ENCODE measurements at regions not wholly inside any gene's neighbourhood (a gene's known extent, or its start where the extent isn't known, plus 50 kb on each side); places are given as distances from the start of the nearest gene placed in this dataset.

DNA sequence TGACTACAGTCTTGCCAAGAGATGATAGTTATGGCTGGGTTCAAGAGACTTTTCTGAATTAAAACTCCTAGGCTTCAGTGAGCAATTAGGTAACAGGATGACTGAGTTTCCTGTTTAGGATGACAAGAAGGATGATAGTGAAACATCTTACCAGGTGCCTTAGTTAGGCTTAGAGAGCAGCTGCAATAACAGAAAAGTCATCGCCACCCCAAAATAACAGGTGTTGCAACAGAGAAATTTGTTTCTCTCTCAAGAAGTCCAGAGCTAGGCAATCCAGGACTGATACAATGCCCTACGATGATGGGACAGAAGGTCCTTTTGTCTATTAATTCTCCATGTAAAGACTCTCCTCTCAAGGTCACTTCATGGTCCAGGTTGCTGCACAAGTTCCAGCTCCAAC lies 361.8 kb downstream of the CAAP1 start:
- H3K4me3 ChIP-seq (ENCODE audit: low read depth, low read length): no peak overlapping the region
- in situ Hi-C loops (cut with HindIII; ENCODE audit: low sequenced_read_pairs): no loop called here
- TF ChIP-seq, protein P1, sequence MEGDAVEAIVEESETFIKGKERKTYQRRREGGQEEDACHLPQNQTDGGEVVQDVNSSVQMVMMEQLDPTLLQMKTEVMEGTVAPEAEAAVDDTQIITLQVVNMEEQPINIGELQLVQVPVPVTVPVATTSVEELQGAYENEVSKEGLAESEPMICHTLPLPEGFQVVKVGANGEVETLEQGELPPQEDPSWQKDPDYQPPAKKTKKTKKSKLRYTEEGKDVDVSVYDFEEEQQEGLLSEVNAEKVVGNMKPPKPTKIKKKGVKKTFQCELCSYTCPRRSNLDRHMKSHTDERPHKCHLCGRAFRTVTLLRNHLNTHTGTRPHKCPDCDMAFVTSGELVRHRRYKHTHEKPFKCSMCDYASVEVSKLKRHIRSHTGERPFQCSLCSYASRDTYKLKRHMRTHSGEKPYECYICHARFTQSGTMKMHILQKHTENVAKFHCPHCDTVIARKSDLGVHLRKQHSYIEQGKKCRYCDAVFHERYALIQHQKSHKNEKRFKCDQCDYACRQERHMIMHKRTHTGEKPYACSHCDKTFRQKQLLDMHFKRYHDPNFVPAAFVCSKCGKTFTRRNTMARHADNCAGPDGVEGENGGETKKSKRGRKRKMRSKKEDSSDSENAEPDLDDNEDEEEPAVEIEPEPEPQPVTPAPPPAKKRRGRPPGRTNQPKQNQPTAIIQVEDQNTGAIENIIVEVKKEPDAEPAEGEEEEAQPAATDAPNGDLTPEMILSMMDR (IDR thresholded peaks at IDR 0.05; ENCODE audit: low read depth, low read length): no peak
- DNase-seq (ENCODE audit: low read depth, low spot score): no peak

DNA sequence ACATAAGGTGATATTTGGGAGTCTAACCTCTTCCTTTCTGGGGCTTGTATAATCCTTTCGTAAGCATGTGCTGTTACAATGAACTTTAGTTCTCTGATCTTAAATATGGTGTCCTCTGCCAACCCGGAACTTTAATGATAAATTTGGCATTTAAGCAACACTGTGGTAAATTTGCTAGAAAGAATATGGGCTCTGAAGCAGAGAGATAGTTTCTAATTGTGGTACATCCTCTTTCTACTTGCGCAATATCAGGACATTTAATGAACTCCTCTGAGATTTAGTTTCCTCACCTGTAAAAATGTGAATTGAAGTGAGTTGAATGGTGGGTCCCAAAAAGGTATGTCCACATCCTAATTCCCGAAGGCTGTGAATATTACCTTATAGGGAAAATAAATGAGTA lies 364.7 kb downstream of the CAAP1 start:
- in situ Hi-C loops (cut with HindIII; ENCODE audit: low sequenced_read_pairs): no loop called here
- TF ChIP-seq, protein P1 (IDR thresholded peaks at IDR 0.05; ENCODE audit: low read depth, low read length): no peak
- DNase-seq (ENCODE audit: low read depth, low spot score): no peak
- no peak overlapping the region for H3K4me3 ChIP-seq (ENCODE audit: low read depth, low read length)

DNA sequence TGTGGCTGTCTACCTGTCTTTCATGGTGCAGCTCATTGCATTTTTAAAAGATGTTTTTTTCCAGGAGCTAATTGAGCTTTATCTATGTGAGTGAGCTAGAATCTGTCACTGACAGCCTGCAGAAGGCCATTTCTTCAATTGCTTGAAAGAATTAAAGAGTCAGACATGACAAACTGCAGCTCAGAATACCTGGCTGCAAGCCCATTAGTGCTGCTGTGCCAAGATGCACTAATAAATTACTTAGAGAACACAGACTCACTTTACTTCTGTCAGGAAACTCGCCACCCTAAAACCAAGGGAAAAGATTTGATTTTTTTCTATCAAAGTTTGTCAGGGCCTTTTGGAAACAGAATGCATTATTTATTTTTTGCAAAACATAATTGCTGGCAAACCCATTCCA lies 368.3 kb downstream of the CAAP1 start:
- in situ Hi-C loops (cut with HindIII; ENCODE audit: low sequenced_read_pairs): no loop called here
- DNase-seq (ENCODE audit: low read depth, low spot score): no peak
- no peak overlapping the region for H3K4me3 ChIP-seq (ENCODE audit: low read depth, low read length)
- TF ChIP-seq, protein P1 (IDR thresholded peaks at IDR 0.05; ENCODE audit: low read depth, low read length): no peak

DNA sequence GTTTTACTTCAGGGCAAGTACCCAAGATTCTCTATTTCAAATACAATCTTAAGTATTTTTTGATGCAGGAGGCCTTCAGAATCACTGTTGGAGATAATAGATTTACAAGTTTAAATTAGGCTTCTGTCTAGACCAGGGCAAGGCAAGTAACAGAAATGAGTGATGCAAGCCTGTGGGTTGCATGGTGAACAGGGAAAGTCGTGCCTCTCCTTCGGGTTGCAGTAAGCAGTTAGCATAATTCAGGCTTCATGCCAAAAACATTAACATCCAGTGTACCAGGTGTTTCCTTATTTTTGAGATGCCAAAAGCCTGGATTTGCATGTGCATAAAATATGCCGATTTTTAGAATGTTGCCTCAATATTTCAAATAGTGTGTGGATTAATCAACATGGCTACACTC lies 369.0 kb downstream of the CAAP1 start:
- H3K4me3 ChIP-seq (ENCODE audit: low read depth, low read length): no peak overlapping the region
- DNase-seq (ENCODE audit: low read depth, low spot score): no peak
- in situ Hi-C loops (cut with HindIII; ENCODE audit: low sequenced_read_pairs): no loop called here
- TF ChIP-seq, protein P1 (IDR thresholded peaks at IDR 0.05; ENCODE audit: low read depth, low read length): no peak

DNA sequence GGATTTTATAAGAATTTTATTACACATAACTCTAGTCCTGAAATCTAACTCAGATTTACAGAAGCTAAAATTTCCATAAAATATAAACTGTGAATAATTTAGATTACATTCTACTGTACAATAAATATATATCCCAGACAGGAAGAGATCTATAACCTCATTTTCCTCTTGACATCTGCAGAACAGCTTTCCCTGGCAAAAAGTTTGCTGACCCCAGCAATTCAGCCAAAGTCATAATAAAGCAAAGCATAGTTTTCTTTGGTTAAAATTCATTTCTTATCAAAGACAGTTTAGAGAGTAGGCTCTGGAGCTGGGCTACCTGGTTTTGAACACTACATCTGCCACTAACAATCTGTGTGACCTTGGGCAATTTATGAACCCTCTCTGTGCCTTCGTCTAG lies 372.5 kb downstream of the CAAP1 start:
- H3K4me3 ChIP-seq (ENCODE audit: low read depth, low read length): no peak overlapping the region
- TF ChIP-seq, protein P1 (IDR thresholded peaks at IDR 0.05; ENCODE audit: low read depth, low read length): no peak
- in situ Hi-C loops (cut with HindIII; ENCODE audit: low sequenced_read_pairs): no loop called here
- DNase-seq (ENCODE audit: low read depth, low spot score): no peak

DNA sequence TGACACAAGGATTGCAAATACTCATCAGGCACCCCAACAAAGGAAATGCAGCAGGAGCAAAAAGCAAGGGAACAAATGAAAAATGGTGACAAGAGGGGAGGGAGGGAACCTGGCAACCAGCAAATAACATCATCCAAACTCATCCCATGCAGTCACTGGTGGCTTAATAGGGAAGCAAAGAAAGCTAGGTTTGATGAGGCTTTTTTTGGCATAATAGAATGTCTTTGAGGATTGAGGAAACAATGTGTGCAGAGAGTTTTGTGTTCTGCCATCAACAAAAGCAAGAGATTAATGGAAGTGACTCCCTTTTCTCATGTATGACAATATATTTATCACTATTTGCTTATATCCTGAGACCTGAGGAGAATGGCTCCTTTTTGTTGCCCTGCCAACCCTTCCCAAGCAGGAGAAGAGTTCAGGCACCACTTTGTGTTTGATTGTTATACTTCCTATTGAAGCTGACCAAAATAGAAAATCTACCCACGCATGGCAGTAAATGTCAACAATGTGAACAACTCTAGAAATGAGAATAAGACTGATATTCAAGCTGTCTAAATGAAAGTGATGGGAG lies 375.7 kb downstream of the CAAP1 start:
- H3K4me3 ChIP-seq (ENCODE audit: low read depth, low read length): no peak overlapping the region
- in situ Hi-C loops (cut with HindIII; ENCODE audit: low sequenced_read_pairs): no loop called here
- DNase-seq (ENCODE audit: low read depth, low spot score): no peak
- TF ChIP-seq, protein P1 (IDR thresholded peaks at IDR 0.05; ENCODE audit: low read depth, low read length): no peak

DNA sequence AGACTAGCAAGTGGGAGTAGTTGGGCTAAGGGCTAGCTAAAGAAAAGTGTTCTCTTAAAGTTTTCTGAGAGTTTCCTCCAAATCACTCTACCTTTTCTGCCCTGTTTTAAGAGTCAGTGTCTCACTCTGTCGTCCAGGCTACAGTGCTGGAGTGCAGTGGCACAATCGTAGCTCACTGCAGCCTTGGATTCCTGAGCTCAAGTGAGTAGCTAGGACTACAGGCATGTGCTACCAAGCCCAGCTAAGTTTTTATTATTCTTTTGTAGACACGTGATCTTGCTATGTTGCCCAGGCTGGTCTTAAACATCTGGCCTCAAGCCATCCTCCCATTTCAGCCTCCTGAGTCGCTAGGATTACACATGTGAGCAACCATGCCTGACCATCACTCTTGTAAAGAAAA lies 378.9 kb downstream of the CAAP1 start:
- in situ Hi-C loops (cut with HindIII; ENCODE audit: low sequenced_read_pairs): no loop called here
- DNase-seq (ENCODE audit: low read depth, low spot score): no peak
- TF ChIP-seq, protein P1 (IDR thresholded peaks at IDR 0.05; ENCODE audit: low read depth, low read length): no peak
- no peak overlapping the region for H3K4me3 ChIP-seq (ENCODE audit: low read depth, low read length)
